GM19023 (cell line): ENCODE measurements at regions not wholly inside any gene's neighbourhood (a gene's known extent, or its start where the extent isn't known, plus 50 kb on each side); places are given as distances from the start of the nearest gene placed in this dataset.
A peak's percentile ranks its signal among the peaks of the same experiment; 100 is the strongest.
"Not testable (repeated sequence)": the region's sequence is repeated elsewhere in the genome, so short reads cannot be mapped to it uniquely, and the experiment has no call there.

ENCODE experiments used
- ATAC-seq: cut with Tn5 transposase; IDR thresholded peaks from one replicate; pipeline ENCODE4 v1.9.1; 2021; ENCODE audit warnings: mild to moderate bottlenecking, moderate library complexity; ENCODE audit not compliant: unreplicated experiment

DNA sequence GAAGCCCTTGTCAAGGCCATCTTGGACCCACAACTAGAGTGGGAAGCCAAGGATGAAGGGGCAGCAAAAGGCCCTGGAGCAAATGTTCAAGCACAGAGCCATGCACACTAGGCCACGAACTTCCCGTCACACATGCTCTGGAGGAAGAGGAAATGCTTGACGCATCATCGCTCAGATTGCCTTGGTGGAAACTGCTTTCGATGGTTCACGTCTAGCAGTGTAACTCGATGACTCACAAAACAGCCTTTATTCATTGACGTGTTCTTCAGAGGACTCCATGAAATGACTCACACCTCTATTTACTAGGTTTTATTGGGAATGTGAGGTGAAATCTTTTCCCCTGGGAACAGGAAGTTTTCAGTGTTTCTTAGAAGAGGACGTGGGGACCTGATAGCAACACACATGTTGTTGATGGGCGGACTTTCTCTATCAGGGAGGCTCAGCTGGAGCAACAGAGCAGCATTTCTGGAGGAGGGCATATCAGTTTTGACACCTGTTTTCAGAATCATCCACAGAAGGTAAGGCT, 79.8 kb upstream of the FLT1 start:
- ATAC-seq, result peak; percentile 55

DNA sequence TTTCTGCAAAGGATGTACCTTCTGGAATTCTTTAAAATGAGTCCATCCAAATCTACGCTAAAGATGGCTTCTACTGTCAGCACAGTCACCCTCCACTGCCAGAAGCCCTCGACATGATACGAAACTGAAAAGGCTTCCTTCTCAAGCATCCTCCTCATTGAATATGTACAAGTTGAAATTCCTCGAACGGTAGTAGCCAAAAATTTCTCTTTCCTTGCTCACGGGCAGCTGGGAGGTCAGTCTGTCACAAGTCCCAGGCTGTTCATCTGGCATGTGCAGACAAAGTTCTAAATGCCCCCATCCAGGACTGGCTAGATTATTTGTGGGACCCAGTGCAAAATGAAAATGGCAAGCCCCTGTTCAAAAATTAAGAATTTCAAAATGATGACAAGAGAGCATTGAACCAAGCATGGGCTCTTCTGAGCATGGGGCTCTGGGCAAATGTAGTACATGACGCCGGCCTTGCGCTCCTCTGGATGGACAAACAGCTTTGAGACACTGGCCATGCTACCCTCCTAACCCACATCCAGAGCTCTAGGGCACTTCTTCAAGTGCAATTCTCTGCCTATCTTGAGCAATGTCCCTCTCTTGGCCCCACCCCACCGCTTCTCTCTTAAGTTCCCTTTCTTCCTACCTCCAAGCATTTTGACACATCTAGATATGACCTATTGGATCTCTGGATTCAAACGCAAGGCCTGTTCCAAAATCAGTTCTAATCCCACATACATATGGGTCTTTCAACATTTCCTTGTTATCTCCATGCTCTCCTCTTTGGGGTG, 78.9 kb upstream of the FLT1 start:
- no peak for ATAC-seq

DNA sequence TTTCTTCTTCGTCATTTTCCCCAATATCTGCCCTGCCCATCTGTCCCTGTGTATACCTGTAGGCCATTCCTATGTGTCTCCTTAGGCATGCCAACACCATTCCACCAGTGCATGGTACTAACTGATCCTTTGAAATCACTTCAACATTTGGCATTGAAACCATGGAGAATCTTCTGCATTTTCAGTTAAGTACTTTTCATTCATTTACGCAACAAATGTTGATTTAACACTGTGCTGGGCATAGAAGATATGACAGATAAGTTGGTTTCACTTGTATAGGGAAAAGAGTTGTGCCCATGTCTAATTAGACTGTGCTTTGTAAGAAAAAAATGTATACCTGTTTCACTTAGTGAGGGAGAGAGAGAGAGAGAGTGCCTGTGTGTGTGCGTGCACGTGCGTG, 77.9 kb upstream of the FLT1 start:
- no peak for ATAC-seq

DNA sequence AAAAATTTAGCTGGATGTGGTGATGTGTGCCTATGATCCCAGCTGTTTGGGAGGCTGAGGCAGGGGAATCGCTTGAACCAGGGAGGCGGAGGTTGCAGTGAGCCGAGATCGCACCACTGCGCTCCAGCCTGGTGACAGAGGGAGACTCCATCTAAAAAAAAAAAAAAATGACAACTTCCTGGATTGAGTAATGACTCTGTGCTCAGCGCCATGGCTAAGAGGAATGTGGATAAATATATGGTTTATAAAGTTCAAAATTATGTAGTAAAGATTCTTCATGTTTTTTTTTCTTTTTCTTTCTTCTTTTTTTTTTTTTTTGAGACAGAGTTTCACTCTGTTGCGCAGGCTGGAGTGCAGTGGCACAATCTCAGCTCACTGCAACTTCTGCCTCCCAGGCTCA, 75.4 kb upstream of the FLT1 start:
- not testable (repeated sequence) for ATAC-seq

DNA sequence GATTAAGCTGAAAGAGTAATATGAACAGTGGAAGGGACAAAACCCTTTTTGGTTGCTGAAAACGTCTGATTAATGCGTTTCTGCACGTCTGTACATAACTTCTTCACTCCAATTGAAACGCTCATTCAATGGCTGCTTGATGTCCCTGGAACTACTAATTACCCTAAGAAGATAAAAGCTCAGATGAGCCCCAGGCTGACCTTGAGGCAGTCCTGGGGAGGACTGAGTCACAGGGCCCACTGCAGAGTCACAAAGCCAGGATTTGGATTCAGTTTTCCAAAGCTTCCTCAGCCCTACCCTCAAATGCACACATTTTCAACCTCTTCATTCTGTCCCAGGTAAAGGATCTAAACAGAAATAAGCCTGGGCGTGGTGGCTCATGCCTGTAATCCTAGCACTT, 75.0 kb upstream of the FLT1 start:
- no peak for ATAC-seq

DNA sequence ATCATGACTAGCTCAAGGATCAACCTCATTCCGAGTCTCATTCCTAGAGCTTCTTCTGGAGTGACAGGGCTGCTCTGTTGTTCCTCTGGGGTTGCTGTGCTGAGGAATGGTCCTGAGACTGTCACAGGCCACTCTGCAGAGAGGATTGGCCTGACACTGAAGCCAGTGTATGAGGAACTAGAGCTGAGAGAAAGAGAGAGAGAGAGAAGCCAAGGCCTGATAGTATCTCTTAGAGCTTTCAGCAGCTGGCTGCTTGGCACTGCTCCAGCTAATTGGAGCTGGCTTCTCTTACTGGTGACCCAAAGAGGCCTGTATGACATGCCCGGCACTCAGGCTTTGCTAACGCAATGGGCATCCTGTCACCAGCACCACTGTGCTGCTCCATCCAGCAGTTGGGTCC, 73.4 kb upstream of the FLT1 start:
- ATAC-seq, result peak; percentile 78

DNA sequence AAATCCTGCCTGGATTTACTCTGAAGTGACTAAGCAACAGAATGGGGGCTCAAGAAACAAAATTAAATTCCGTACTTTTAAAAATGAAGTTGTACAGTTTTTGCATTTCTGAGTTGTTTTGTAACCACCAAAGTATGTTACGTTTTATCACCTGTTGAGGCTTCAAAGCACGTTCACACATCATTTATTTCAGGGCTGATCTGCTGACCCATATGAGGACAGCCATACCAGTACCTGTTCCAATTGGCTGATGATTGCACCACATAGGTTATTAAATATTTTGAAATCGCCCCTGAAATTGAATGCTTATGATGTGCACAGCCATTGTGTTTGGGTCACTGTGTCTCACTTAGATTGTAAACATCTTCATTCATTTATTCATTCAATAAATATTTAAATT, 72.0 kb upstream of the FLT1 start:
- ATAC-seq, result no peak

DNA sequence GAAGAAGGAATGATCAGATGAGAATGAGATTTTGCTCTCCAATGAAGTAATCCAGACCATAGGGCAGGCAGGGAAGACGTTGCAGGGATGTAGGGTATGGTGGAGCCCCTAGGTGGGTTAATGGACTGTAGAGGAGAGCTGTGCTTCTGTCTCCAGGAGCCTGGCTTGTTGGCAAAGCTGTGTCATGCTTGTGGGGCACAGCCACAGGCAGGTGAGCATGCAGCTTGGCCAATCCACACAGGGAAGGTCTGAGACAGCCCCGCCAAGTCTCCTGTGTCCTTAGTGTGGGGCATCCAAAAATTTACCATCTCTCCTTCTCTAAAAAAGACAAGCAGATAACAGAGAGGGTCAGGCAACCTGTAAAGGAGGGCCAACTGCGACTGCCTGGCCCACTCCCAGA, 71.4 kb upstream of the FLT1 start:
- ATAC-seq, result no peak

DNA sequence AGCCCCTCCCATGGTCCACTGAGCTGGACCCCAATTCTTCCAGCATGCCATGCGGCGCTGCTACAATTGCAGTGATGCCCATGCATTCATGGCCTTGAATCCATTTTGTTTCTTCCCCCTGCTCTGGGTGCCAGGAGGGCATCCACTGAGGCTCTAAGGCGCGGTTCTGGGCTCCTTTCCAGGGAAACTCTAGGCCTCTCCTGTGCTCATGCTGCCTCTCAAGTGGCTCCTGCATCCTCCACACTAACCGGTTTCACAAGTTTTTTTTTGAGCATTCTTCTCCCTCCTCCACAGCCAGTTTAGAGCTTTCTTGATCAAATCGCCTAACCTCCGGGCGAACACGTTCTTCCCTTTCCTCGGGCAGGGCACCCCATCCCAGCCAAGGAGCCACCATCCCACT, 69.1 kb upstream of the FLT1 start:
- no peak for ATAC-seq

DNA sequence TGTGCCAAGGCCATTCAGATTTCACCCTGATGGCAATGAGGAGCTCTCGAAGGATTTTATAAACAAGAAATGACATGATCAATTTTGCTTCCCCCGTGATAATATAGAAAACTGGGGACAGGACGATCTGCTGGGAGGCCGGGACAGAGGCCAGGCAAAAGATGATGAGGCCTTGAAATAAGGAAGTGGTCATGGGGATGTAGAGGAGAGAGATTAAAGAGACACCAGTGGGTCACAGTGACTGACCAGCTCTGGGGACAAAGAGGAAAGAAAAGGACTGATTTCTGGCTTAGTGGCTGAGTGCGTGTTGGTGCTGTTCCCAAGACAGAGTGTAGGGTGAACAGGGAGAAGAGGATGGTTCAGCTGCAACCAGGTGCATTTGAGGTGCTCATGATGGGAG, 68.7 kb upstream of the FLT1 start:
- no peak for ATAC-seq

DNA sequence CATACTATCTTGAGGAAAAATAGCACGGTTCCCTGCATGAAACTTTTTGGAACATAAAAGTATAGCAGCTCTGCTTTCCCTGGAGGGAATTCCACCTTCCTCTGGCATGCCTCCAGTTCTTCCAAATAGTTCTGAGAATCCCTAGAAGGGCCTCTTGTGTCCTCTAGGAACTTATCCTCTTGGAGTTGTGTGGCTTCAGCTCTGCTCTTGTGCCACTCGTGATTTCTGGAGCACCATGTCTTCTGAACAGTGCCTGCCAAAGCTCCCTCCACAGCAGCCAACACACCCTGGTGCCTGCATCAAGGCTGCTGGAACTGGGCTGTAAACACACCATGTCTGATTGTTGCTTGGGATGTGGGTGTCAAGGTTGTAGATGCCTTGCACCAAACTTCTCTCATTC, 65.7 kb upstream of the FLT1 start:
- ATAC-seq, result no peak

DNA sequence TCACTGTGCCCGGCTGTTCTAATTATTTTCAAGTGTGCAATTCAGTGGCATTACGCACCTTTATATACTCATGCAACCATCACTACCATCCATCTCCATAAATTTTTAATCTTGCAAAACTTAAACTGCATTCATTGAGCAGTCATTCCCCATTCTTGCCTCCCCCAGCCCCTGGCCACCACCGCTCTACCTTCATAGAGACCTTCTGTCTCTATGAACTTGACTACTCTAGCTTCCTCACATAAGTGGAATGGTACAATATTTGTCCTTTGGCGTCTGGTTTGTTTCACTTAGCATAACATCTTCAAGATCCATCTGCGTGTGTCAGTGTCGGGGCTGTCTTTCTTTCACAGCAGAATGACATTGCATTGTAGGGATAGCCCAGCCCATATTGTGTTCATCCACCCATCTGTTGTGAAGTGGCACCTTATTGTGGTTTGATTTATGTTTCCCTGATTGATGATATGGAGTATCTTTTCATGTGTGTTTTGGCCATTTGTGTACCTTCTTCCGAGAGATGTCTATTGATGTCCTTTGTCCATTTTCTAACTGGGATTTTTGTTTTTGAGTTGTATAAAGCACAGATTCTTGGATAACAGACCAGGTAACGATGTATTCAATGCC, 64.8 kb upstream of the FLT1 start:
- no peak for ATAC-seq

DNA sequence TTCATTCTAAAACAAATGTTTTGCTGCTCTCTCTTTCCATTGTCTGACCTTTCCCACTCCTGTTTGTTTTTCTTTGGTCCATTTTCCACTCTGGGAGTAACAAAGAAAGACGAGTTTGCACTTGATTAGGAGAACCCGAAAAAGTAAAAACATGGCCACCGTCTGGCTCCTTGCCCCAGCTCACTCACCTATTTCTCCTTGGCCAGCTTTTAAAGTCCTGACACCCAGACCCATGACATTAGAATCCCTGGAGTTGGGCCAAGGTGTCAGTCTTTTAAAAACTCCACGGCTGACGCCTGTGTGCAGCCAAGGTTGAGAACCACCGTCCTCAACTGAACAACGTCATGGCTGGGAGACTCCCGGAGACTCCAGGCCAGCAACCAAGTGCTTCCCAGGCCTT, 63.6 kb upstream of the FLT1 start:
- no peak for ATAC-seq

DNA sequence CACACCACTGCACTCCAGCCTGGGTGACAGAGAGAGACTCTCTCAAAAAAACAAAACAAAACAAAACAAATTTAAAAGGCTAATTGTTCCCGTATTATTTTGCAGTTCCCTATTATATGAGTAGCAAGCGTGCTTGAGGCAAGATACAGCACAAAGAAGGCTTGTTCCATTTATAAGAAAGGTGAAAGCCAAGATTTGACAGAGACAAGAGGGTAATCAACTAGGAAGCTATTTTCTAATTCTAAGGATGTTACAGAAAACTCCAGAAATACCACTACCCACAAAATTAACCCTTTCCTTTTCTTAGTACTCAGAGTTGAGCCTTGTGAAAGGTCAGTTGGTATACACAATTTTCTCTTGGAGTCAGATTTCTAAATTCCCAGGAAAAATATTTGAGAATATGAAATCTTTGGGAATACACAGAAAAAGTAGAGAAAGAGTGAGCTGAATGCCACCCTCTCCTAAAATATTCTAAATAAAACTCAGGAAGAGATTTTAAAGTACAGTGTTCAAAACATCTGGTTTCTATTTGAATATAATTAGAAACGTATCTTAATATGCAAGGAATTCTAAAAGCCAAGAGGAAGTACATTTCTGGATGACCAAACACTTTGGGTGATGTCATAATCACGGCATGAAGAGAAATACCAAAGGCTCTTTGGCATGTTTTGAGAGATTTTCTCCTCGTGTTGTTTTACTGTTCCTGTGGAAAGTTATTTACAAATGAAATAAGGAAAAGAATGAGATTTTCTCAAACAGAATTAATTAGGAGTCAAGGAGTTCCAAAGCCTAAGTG, 63.0 kb upstream of the FLT1 start:
- no peak for ATAC-seq

DNA sequence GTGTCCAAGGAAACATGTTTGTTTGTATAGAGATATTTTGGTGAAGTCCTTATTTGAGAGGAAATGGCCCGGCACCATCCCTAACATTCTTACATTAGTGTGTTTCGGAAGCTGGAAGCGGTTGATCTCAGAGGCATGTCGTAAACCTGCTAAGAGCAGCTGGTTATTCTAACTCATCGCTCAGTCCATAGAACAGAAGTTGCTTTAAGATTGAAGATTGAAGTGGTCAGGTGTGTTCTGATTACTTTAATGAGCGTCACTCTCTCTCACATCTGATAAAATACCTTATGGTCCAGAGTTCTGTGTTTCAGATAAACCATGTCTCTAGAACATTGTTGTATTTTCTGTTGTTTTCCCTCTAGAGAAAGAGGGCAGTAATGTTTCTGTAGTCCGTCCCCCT, 60.2 kb upstream of the FLT1 start:
- no peak for ATAC-seq

DNA sequence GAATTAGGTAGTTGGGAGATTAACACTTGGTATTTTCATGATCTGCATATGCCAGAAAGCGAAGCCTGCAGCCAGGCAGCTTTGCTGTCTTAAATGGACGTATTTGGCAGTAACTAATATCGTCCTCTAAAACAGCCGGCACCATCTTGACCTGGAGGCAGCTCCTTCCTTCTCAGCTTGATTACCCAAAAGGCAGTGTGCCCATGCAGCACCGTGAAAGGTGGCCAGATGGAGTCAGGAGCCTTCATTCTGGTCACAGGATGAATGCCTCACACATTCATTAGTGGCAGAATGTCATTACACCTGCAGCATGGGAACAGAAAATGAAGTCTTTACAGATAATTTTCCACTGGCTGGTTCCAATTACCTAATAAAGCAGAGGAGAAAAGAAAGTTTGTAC, 59.0 kb upstream of the FLT1 start:
- ATAC-seq, result no peak

DNA sequence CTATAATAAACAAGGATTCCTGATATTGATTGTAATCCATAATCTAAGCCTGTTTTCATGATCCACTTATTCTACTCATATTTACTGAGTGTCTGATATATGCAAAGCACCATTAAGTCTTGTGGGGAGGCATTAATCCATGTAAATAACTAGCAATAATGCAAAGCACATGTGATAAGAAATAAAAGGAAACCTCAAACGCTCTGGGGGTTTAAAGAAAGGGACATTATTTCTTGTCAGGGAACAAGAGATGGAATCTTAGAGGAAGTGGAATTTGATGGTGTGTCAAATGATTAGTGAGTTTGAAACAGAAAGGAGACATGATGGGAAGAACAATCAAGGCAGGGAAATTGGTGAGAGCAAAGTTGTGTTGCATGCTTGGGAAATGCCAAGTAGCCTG, 57.4 kb upstream of the FLT1 start:
- no peak for ATAC-seq

DNA sequence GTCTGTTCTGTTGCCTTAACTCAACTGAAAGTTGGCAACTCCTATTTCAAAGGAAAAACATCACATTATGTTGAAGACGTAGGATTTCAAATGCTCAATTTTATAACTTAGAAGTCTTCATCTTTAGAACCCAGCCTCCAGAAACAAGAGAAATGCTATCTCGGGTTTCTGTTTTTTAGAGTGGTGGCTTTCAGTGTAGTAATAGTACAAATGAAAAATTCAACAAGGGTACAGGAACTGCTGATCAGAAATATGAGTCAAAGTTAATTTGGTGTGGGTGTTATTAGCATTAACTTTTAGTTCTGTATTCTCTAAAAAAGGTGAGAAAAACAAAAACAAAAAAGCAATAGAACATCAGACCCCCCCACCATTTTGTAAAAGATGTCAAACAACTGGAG, 56.6 kb upstream of the FLT1 start:
- no peak for ATAC-seq

DNA sequence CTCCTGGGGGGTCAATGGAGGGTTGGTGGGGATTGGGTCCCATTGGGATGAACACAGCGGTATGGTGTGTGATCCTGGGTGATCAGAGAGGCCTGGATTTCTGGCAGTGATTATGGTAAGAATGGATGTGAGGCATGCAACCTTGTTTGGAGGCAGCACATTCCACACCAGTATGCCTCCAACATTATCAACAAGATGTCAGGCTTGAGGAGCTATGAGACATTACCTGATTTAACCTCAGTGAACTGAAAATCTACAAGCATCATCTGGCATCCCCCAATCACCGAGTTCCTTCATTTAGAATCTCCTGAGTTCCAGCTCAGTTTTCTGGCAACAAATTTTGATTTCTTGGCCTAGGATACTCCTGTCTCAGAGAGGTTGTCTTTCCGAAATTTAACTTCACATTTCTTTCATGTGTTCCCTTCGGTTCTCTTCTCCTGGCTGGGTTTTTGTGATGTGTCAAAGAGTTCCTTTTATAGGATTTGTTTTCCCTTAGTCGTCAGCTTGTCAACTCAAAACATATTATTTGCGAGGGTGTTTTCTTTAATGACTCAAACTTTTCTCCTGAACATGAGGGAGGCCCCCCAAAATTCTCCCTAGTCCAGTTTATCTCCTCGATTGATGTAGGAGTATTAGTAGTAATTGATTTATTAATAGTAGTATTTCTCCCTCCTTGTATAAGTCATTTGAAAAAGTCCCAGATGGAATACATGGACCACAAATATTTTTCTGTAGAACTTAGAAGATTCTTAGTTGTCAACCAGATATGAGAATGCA, 56.0 kb upstream of the FLT1 start:
- ATAC-seq, result no peak

DNA sequence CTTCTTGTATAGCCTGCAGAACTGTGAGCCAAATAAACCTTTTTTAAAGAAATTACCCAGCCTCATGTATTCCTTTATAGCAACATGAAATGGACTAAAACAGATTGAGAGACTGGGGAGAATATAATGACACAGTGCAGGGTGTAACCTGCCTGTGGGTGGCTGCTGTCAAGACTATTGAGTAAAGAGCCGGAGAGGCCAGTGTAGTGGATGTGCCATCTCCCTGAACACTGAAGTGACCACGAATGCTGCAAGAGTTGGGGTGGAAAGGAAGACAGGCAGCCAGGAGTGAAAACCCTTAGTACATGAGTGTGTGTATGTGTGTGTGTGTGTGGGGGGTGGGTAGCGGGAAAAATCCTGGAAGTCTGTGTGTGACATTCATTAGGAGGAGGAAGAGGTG, 55.2 kb upstream of the FLT1 start:
- no peak for ATAC-seq

DNA sequence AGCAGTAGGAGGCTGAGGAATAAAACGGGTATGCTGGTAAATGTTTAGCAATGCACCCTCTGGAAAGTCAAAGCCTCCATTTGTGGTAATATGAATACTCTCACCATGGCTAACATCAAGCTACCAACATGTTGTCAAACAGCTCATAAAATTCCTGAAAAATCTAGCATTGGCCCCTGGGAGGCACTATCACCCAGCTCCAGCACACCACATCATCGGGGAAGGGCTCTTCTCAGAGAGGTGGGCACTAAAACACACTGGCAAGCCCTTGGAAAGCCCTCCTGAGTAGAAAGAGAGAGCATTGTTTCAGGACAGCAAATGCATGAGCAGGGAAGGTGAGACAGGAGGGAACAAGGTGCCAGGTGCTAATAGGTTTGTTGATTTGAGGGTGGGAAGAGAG, 53.9 kb upstream of the FLT1 start:
- no peak for ATAC-seq
